ENCODE measurements at regions not wholly inside any gene's neighbourhood (a gene's known extent, or its start where the extent isn't known, plus 50 kb on each side); places are given as distances from the start of the nearest gene placed in this dataset.

DNA sequence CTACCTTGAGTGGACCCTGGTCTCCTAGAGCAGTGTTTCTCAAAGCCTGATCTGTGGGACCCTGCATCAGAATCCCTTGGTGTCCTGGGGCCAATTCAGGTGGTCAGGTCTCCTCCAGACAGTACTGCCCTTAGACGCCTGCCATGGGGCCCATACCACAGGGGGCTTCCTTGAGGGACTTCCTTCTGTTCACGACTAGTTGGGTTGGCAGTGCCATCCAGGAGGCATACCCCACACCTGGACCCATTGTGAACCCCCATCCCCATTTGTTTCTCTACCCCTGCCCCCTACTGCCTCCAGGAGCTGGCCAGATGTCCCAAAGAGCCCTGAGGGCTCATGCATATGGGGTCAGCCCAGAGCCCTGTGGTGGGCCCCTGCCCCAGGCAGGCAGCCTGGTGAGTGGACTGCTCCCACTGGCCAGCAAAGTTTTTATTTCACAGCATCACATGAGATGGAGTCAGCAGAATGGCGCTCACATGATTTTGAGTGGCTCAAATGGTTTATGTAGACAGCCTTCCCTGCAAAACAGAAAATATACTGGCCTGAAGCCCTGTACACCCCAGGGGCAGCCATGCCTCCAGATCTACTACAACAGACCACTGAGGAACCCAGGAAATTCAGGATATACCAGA is 259.9 kb upstream of the ZMIZ1 start:
- TF ChIP-seq, protein P1, sequence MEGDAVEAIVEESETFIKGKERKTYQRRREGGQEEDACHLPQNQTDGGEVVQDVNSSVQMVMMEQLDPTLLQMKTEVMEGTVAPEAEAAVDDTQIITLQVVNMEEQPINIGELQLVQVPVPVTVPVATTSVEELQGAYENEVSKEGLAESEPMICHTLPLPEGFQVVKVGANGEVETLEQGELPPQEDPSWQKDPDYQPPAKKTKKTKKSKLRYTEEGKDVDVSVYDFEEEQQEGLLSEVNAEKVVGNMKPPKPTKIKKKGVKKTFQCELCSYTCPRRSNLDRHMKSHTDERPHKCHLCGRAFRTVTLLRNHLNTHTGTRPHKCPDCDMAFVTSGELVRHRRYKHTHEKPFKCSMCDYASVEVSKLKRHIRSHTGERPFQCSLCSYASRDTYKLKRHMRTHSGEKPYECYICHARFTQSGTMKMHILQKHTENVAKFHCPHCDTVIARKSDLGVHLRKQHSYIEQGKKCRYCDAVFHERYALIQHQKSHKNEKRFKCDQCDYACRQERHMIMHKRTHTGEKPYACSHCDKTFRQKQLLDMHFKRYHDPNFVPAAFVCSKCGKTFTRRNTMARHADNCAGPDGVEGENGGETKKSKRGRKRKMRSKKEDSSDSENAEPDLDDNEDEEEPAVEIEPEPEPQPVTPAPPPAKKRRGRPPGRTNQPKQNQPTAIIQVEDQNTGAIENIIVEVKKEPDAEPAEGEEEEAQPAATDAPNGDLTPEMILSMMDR (IDR thresholded peaks at IDR 0.05) = no peak
- Histone ChIP-seq H3K27ac (no peak overlapping the region), H3K4me3 (no peak overlapping the region)
- DNase-seq (ENCODE audit: low spot score) = no peak

DNA sequence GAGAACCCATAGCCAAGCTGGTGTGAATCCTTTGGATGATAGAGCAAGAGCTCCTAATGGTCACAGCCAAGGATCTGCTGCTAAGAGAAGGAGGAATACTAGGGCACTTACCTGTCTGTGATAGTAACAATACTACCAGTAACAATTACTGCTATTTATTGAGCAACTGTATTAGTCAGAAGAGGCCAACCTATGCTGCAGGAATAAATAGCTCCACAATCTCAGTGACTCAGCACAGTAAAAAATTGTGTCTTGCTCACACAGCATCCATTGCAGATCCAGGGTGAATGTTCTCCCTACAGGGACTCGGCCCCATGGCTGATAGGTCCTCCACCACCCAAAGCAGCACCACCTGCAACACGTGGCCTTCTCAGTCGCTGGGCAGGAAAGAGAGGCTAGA is 257.6 kb upstream of the ZMIZ1 start:
- H3K27ac ChIP-seq = no peak overlapping the region
- no peak overlapping the region for H3K4me3 ChIP-seq
- TF ChIP-seq, protein P1 (IDR thresholded peaks at IDR 0.05) = no peak
- DNase-seq (ENCODE audit: low spot score) = no peak

- TF ChIP-seq, protein P1 (IDR thresholded peaks at IDR 0.05) = no peak
- Histone ChIP-seq H3K27ac (no peak overlapping the region), H3K4me3 (no peak overlapping the region)
- DNase-seq (ENCODE audit: low spot score) = no peak
Measured at GRCh38 chr10:78812571-78813318, 256.0 kb upstream of the ZMIZ1 start.

DNA sequence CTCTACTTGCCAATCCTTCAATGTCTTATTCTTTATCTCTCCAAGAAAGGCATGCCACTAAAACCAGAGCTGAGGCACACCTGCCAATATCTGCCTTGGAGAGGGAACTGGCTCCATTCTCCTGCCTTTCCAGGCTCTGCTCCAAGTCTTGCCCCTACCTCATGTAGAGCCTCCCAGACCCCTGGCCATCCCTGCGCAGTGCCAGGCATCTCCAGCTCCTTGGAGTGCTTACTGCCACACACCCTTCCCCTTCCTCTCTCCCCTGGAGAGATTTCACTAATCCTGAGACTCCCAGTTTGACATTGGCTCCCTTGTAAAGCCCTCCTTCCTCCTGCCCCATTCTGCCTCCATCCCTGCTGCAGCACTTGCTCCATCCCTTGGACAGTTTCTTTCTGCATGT is 255.2 kb upstream of the ZMIZ1 start:
- Histone ChIP-seq H3K4me3 (no peak overlapping the region), H3K27ac (no peak overlapping the region)
- DNase-seq (ENCODE audit: low spot score) = peak; percentile 64
- TF ChIP-seq, protein P1 (IDR thresholded peaks at IDR 0.05) = no peak

DNA sequence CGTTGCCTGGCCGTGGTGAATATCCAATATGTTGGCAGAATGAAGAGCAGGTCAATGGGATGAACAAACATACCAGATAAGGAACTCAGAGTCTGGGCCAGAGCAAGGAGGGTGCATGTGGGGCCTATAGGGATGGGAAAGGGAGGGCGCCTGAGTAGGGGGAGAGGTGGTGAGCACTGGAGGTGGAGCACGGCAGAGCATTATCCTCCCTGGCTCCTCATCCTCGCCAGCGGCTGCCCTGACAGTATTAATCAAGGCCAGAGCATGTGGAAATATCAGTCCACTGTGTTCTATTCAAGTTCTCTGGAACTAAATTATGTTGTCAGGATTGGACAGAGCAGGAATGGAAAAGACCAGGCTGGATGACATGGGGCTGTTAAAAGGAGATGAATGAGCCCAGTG is 254.8 kb upstream of the ZMIZ1 start:
- Histone ChIP-seq H3K4me3 (no peak overlapping the region), H3K27ac (no peak overlapping the region)
- DNase-seq (ENCODE audit: low spot score) = peak; percentile 41
- TF ChIP-seq, protein P1 (IDR thresholded peaks at IDR 0.05) = no peak

DNA sequence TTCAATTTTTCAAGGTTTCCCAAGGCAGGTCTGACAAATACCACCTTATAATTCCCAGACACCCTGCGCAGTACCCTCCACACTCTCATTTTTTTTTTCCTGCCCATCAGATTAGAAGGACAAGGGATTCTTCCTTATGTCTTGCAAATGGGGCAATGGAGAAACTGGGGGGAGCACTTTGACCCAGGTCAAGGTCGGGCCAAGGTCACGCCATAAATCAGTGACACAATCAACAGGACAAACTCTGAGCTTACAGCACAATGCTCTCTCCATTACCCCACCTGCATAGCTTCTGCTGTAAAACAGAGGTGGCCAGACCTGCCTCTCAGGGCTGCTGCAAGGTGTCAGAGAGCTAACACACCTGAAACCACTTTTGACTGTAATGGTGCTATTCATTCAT is 254.4 kb upstream of the ZMIZ1 start:
- DNase-seq (ENCODE audit: low spot score) = peak; percentile 67
- H3K27ac ChIP-seq = no peak overlapping the region
- TF ChIP-seq, protein P1 (IDR thresholded peaks at IDR 0.05) = no peak
- H3K4me3 ChIP-seq = no peak overlapping the region

Data from coronary artery (tissue), 2 donors.